ENCODE measurements at regions not wholly inside any gene's neighbourhood (a gene's known extent, or its start where the extent isn't known, plus 50 kb on each side); places are given as distances from the start of the nearest gene placed in this dataset.

DNA sequence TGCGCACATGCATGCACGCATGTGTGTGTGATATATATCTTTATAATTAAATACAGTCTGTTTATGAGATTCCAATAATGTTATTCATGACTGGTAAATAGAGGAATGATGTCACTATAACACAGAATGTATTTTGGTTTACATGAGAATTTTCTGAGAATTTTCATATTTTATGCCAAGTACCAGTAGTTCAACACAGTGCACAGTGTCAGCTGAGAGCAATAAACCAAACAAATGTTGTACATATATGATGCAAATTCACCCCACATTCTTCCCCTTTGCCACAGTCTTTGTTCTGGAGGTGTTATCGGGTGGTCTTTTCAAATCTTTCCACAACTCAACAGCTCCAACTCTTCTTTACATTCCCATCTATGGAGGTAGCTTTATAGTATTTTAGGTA lies 462.2 kb upstream of the GRM3 start:
- intact Hi-C loops (cut with micrococcal nuclease) (no loop called here), in situ Hi-C loops (cut with MboI) (no loop called here)
- Histone ChIP-seq H3K27me3 (ENCODE audit: control insufficient read depth in 2 of 2, insufficient read depth in 2 of 2, low read length in 2 of 2) (no peaks in the 10 kb centered on the region), H4K20me1 (replicated peaks; ENCODE audit: control insufficient read depth, insufficient read depth, low read length) (no peaks in the 10 kb centered on the region), H3K4me3 (no peak overlapping the region), H2AFZ (ENCODE audit: low read depth, low read length) (no peak overlapping the region), H3K9me3 (replicated peaks; ENCODE audit: control insufficient read depth, insufficient read depth, low read depth, low read length) (no peaks in the 10 kb centered on the region), H3K27ac (ENCODE audit: extremely low read depth, low read depth, low read length) (no peak overlapping the region), H3K36me3 (ENCODE audit: control insufficient read depth, insufficient read depth, low read length) (no peaks in the 10 kb centered on the region), H3K4me2 (ENCODE audit: insufficient read depth, low read length) (no peak overlapping the region), H3K9ac (ENCODE audit: insufficient read depth in 1 of 2, low read depth in 2 of 2, low read length in 2 of 2) (no peak overlapping the region), H3K4me1 (replicated peaks in 1 of 2; ENCODE audit: control insufficient read depth in 2 of 2, insufficient read depth in 2 of 2, low read length in 2 of 2) (no peaks in the 10 kb centered on the region), H3K79me2 (ENCODE audit: control insufficient read depth, insufficient read depth, low read length) (no peaks in the 10 kb centered on the region), H3K9me1 (ENCODE audit: control insufficient read depth, insufficient read depth, low read length) (no peaks in the 10 kb centered on the region)
- BruUV-seq (replicated peaks), result no TSS peak
- no peak for DNase-seq (ENCODE audit: extremely low read depth in 1 of 4, low spot score in 3 of 4)
- ChIA-PET POLR2A (no interaction called here), CTCF (ENCODE audit: low intra/inter-chr PET ratio) (no interaction called here)
- ATAC-seq, result no peak
- no peak for TF ChIP-seq FOXO4 (CRISPR knock-in tag; IDR thresholded peaks at IDR 0.05)
- no peak for TF ChIP-seq MYC (IDR thresholded peaks at IDR 0.05; ENCODE audit: low read depth, low read length)
- TF ChIP-seq MYC (CRISPR knock-in tag; IDR thresholded peaks at IDR 0.05; ENCODE audit: borderline replicate concordance, low read depth), result no peak
- TF ChIP-seq, protein P1, sequence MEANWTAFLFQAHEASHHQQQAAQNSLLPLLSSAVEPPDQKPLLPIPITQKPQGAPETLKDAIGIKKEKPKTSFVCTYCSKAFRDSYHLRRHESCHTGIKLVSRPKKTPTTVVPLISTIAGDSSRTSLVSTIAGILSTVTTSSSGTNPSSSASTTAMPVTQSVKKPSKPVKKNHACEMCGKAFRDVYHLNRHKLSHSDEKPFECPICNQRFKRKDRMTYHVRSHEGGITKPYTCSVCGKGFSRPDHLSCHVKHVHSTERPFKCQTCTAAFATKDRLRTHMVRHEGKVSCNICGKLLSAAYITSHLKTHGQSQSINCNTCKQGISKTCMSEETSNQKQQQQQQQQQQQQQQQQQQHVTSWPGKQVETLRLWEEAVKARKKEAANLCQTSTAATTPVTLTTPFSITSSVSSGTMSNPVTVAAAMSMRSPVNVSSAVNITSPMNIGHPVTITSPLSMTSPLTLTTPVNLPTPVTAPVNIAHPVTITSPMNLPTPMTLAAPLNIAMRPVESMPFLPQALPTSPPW (CRISPR knock-in tag; IDR thresholded peaks at IDR 0.05), result no peak
- no peak for TF ChIP-seq ZNF253 (CRISPR knock-in tag; conservative IDR thresholded peaks at IDR 0.05)
- FAIRE-seq, result no peak
- 0% methylated on average over 3 of the region's 3 CpGs for WGBS (ENCODE audit: insufficient coverage, low coverage, missing lambda C conversion rate)

Measured in K562 (cell line).